ENCODE measurements at regions not wholly inside any gene's neighbourhood (a gene's known extent, or its start where the extent isn't known, plus 50 kb on each side); places are given as distances from the start of the nearest gene placed in this dataset.

DNA sequence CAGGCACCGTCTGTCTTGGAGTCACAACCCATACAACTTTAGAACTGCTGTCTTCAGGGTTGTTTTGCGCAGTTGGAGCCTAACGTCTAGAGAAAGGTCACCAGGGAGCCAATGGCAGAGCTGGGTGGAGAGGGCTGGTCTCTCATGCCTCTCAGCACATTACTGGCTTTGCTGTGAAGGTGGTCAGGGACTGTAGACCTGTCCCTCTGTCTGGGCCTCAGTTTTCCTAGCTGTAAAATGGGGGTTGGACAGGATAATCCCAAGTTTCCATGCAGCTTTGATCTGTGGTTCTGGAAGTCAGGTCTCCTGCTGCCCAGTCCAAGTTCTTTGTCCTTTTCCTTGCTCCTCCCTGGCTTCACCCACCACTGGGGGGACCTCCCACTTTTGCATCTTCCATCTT lies 52.2 kb upstream of the EPB41L1 start:
- Histone ChIP-seq H3K23me2 (ENCODE audit: low read depth, low read length) (no peaks in the 10 kb centered on the region), H4K91ac (replicated peaks; ENCODE audit: insufficient read length, low read length) (no peak overlapping the region), H3K27ac (ENCODE audit: low read depth, low read length) (no peak overlapping the region), H3K18ac (ENCODE audit: extremely low read depth, low read length) (no peak overlapping the region), H3K4me1 (replicated peaks in 1 of 4; ENCODE audit: control insufficient read depth in 3 of 4, insufficient read depth in 4 of 4, low read length in 3 of 4) (peaks cover 5 to 14% (median 8%) of the 10 kb centered on the region in 4 experiments; a peak in 6 of 7 replicates), H2BK12ac (ENCODE audit: low read depth, low read length) (no peak overlapping the region), H3K9me3 (ENCODE audit: insufficient read depth in 2 of 2, low read depth in 1 of 2, low read length in 1 of 2) (no peaks in the 10 kb centered on the region), H3K4me3 (ENCODE audit: extremely low read depth in 1 of 4, insufficient read depth in 2 of 4, low read depth in 3 of 4, low read length in 4 of 4) (no peak overlapping the region), H4K8ac (ENCODE audit: extremely low read depth, insufficient read depth, low read length) (no peak overlapping the region), H3K4ac (replicated peaks; ENCODE audit: insufficient read length, low read depth, low read length) (no peak overlapping the region), H3K36me3 (ENCODE audit: control insufficient read depth in 2 of 4, insufficient read depth in 4 of 4, low read length in 3 of 4) (no peaks in the 10 kb centered on the region), H4K5ac (ENCODE audit: insufficient read length, low read depth, low read length) (no peak overlapping the region), H3K56ac (replicated peaks; ENCODE audit: insufficient read length, low read depth, low read length) (no peak overlapping the region), H2AFZ (ENCODE audit: low read length) (no peak overlapping the region), H3K23ac (ENCODE audit: insufficient read length) (no peak overlapping the region), H3K27me3 (replicated peaks in 1 of 4; ENCODE audit: control insufficient read depth in 3 of 4, extremely low read depth in 1 of 4, insufficient read depth in 3 of 4, low read length in 3 of 4) (peaks cover 16 to 48% (median 42%) of the 10 kb centered on the region in 4 experiments), H2BK20ac (ENCODE audit: low read length) (no peak overlapping the region), H2BK5ac (ENCODE audit: low read depth, low read length) (no peak overlapping the region), H2AK5ac (ENCODE audit: low read depth, low read length) (no peak overlapping the region), H2BK120ac (replicated peaks; ENCODE audit: low read depth, low read length) (no peak overlapping the region), H2BK15ac (ENCODE audit: low read length) (no peak overlapping the region), H3K9ac (replicated peaks in 1 of 4; ENCODE audit: extremely low read depth in 1 of 4, low read depth in 3 of 4, low read length in 3 of 4) (no peak overlapping the region), H3K79me2 (ENCODE audit: control insufficient read depth in 1 of 2, insufficient read depth in 2 of 2, low read length in 2 of 2) (no peaks in the 10 kb centered on the region), H3K14ac (ENCODE audit: insufficient read length) (no peak overlapping the region), H3K4me2 (ENCODE audit: insufficient read depth in 1 of 2, low read depth in 2 of 2, low read length in 2 of 2) (no peak overlapping the region), H3K79me1 (ENCODE audit: low read depth, low read length) (no peaks in the 10 kb centered on the region), H4K20me1 (replicated peaks in 1 of 2; ENCODE audit: control insufficient read depth in 1 of 2, insufficient read depth in 2 of 2, low read length in 2 of 2) (peaks cover 2 to 8% of the 10 kb centered on the region in 2 experiments)
- POLR2A ChIA-PET (ENCODE audit: partially characterized antibody) = interaction anchor here (0.5 to 1.3 kb wide), 3 partner anchors 8 to 16 kb away, joined by 3 read pairs; no protein-coding TSS in a partner anchor
- 75% methylated on average over 3 of the region's 3 CpGs; no CpG with 5 or more reads in 1 of the 2 experiments for WGBS, 2 experiments (ENCODE audit: extremely low coverage in 1 of 2, insufficient coverage in 1 of 2, insufficient read length in 1 of 2, insufficient replicate concordance in 2 of 2, low coverage in 1 of 2, low lambda C conversion rate in 2 of 2, missing lambda C conversion rate in 1 of 2)
- TF ChIP-seq EZH2 (IDR thresholded peaks at IDR 0.05; ENCODE audit: low read depth, low read length, severe bottlenecking) = no peak
- no peak for TF ChIP-seq ZNF274 (IDR thresholded peaks at IDR 0.05; ENCODE audit: borderline replicate concordance, extremely low read depth, low read length)
- no peak for TF ChIP-seq CBX8 (IDR thresholded peaks at IDR 0.05; ENCODE audit: borderline replicate concordance, low read depth, low read length)
- CTCF ChIA-PET (ENCODE audit: partially characterized antibody) = interaction anchor here (0.7 to 1.9 kb wide), 3 partner anchors 11 to 109 kb away, joined by 3 to 5 read pairs (median 4); no protein-coding TSS in a partner anchor
- no peak for FAIRE-seq
- no peak for DNase-seq (ENCODE audit: low read depth in 1 of 2, low spot score in 2 of 2)
